ENCODE measurements at regions not wholly inside any gene's neighbourhood (a gene's known extent, or its start where the extent isn't known, plus 50 kb on each side); places are given as distances from the start of the nearest gene placed in this dataset.

GRCh38 chr5:56330167-56330566, 97.0 kb upstream of the ANKRD55 start:
- ChIA-PET CTCF (ENCODE audit: low intra/inter-chr PET ratio) (no interaction called here), POLR2A (interaction anchor here (1.1 kb wide), 1 partner anchor 13 kb away, joined by 3 read pairs; no protein-coding TSS in a partner anchor)
- Histone ChIP-seq H3K9ac (ENCODE audit: insufficient read depth in 1 of 2, low read depth in 2 of 2, low read length in 2 of 2) (no peak overlapping the region), H3K4me3 (no peak overlapping the region), H3K9me1 (ENCODE audit: control insufficient read depth, insufficient read depth, low read length) (no peaks in the 10 kb centered on the region), H4K20me1 (replicated peaks; ENCODE audit: control insufficient read depth, insufficient read depth, low read length) (no peaks in the 10 kb centered on the region), H3K9me3 (replicated peaks; ENCODE audit: control insufficient read depth, insufficient read depth, low read depth, low read length) (no peaks in the 10 kb centered on the region; the same call in 1 of the 2 replicates), H3K4me1 (replicated peaks in 1 of 2; ENCODE audit: control insufficient read depth in 2 of 2, insufficient read depth in 2 of 2, low read length in 2 of 2) (no peaks in the 10 kb centered on the region; a peak in 2 of 5 replicates), H3K27me3 (ENCODE audit: control insufficient read depth in 2 of 2, insufficient read depth in 2 of 2, low read length in 2 of 2) (peaks cover 12 to 14% of the 10 kb centered on the region in 2 experiments; a peak in 3 of 5 replicates), H3K36me3 (ENCODE audit: control insufficient read depth, insufficient read depth, low read length) (no peaks in the 10 kb centered on the region), H3K79me2 (ENCODE audit: control insufficient read depth, insufficient read depth, low read length) (no peaks in the 10 kb centered on the region), H3K4me2 (ENCODE audit: insufficient read depth, low read length) (no peak overlapping the region), H2AFZ (ENCODE audit: low read depth, low read length) (no peak overlapping the region), H3K27ac (ENCODE audit: extremely low read depth, low read depth, low read length) (no peak overlapping the region)
- no TSS peak for BruUV-seq (replicated peaks)
- FAIRE-seq = no peak
- DNase-seq (ENCODE audit: extremely low read depth in 1 of 4, low spot score in 3 of 4) = no peak
- 28% methylated on average over 2 of the region's 2 CpGs for WGBS (ENCODE audit: insufficient coverage, low coverage, missing lambda C conversion rate)
- in situ Hi-C loops (cut with MboI) (no loop called here), intact Hi-C loops (cut with micrococcal nuclease) (no loop called here)
- no peak for TF ChIP-seq HNRNPH1 (optimal IDR thresholded peaks at IDR 0.05; ENCODE audit: low read depth, low read length)
- no peak for TF ChIP-seq MYC (IDR thresholded peaks at IDR 0.05; ENCODE audit: low read depth, low read length)
- no peak for TF ChIP-seq MYC (CRISPR knock-in tag; IDR thresholded peaks at IDR 0.05; ENCODE audit: borderline replicate concordance, low read depth)
- no peak for TF ChIP-seq ZNF263 (CRISPR knock-in tag; IDR thresholded peaks at IDR 0.05; ENCODE audit: borderline replicate concordance)
- TF ChIP-seq EP300 (IDR thresholded peaks at IDR 0.05; ENCODE audit: low read length) = no peak
- TF ChIP-seq ZKSCAN8 (CRISPR knock-in tag; IDR thresholded peaks at IDR 0.05) = no peak
- TF ChIP-seq, protein P1, sequence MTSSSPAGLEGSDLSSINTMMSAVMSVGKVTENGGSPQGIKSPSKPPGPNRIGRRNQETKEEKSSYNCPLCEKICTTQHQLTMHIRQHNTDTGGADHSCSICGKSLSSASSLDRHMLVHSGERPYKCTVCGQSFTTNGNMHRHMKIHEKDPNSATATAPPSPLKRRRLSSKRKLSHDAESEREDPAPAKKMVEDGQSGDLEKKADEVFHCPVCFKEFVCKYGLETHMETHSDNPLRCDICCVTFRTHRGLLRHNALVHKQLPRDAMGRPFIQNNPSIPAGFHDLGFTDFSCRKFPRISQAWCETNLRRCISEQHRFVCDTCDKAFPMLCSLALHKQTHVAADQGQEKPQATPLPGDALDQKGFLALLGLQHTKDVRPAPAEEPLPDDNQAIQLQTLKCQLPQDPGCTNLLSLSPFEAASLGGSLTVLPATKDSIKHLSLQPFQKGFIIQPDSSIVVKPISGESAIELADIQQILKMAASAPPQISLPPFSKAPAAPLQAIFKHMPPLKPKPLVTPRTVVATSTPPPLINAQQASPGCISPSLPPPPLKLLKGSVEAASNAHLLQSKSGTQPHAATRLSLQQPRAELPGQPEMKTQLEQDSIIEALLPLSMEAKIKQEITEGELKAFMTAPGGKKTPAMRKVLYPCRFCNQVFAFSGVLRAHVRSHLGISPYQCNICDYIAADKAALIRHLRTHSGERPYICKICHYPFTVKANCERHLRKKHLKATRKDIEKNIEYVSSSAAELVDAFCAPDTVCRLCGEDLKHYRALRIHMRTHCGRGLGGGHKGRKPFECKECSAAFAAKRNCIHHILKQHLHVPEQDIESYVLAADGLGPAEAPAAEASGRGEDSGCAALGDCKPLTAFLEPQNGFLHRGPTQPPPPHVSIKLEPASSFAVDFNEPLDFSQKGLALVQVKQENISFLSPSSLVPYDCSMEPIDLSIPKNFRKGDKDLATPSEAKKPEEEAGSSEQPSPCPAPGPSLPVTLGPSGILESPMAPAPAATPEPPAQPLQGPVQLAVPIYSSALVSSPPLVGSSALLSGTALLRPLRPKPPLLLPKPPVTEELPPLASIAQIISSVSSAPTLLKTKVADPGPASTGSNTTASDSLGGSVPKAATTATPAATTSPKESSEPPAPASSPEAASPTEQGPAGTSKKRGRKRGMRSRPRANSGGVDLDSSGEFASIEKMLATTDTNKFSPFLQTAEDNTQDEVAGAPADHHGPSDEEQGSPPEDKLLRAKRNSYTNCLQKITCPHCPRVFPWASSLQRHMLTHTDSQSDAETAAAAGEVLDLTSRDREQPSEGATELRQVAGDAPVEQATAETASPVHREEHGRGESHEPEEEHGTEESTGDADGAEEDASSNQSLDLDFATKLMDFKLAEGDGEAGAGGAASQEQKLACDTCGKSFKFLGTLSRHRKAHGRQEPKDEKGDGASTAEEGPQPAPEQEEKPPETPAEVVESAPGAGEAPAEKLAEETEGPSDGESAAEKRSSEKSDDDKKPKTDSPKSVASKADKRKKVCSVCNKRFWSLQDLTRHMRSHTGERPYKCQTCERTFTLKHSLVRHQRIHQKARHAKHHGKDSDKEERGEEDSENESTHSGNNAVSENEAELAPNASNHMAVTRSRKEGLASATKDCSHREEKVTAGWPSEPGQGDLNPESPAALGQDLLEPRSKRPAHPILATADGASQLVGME (CRISPR knock-in tag; IDR thresholded peaks at IDR 0.05) = no peak
- TF ChIP-seq, protein P2, sequence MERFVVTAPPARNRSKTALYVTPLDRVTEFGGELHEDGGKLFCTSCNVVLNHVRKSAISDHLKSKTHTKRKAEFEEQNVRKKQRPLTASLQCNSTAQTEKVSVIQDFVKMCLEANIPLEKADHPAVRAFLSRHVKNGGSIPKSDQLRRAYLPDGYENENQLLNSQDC (CRISPR knock-in tag; IDR thresholded peaks at IDR 0.05) = no peak
- TF ChIP-seq C11orf30 (IDR thresholded peaks at IDR 0.05; ENCODE audit: low read depth) = no peak
- no peak for TF ChIP-seq MAX (CRISPR knock-in tag; IDR thresholded peaks at IDR 0.05)
- ATAC-seq = no peak

Data from K562 (cell line).